ENCODE measurements at regions not wholly inside any gene's neighbourhood (a gene's known extent, or its start where the extent isn't known, plus 50 kb on each side); places are given as distances from the start of the nearest gene placed in this dataset.
"Not testable (repeated sequence)": the region's sequence is repeated elsewhere in the genome, so short reads cannot be mapped to it uniquely, and the experiment has no call there.

GRCh38 chr3:4921589-4921988 is 57.6 kb upstream of the BHLHE40 start:
- H4K8ac ChIP-seq (ENCODE audit: low read depth in 2 of 2, low read length in 2 of 2); POLR2A ChIA-PET (ENCODE audit: unreplicated experiment); H2BK15ac ChIP-seq (ENCODE audit: low read depth, low read length); H3K56ac ChIP-seq (ENCODE audit: extremely low read depth, insufficient read depth, low read length); H3K9me3 ChIP-seq (ENCODE audit: control insufficient read depth, insufficient read depth, low read length); H3K4me1 ChIP-seq (ENCODE audit: control insufficient read depth, insufficient read depth, low read length); H3K9ac ChIP-seq (ENCODE audit: low read depth, low read length); H4K91ac ChIP-seq (ENCODE audit: insufficient read depth, low read depth, low read length); H2BK5ac ChIP-seq (ENCODE audit: low read depth, low read length, poor library complexity, severe bottlenecking); H3K14ac ChIP-seq (replicated peaks; ENCODE audit: low read depth, low read length); H2AK9ac ChIP-seq (replicated peaks; ENCODE audit: low read depth, low read length, poor library complexity); H3K4me2 ChIP-seq (ENCODE audit: low read depth, low read length); H3K27ac ChIP-seq (ENCODE audit: insufficient read depth, low read length); H2AK5ac ChIP-seq (ENCODE audit: low read depth, low read length); H3K9me1 ChIP-seq (ENCODE audit: insufficient read depth, low read length); H2AFZ ChIP-seq (replicated peaks; ENCODE audit: low read length, poor library complexity); ATAC-seq (ENCODE audit: low read depth); in situ Hi-C loops (cut with MboI; ENCODE audit: low sequenced_read_pairs); BruUV-seq (replicated peaks); H3K18ac ChIP-seq (ENCODE audit: low read depth, low read length); dilution Hi-C loops (cut with HindIII; ENCODE audit: low sequenced_read_pairs, unreplicated experiment); H3K23ac ChIP-seq (ENCODE audit: low read depth, low read length); H2BK20ac ChIP-seq (ENCODE audit: low read depth, low read length); CTCF ChIA-PET; H4K20me1 ChIP-seq (ENCODE audit: insufficient read depth, low read length); H3K79me1 ChIP-seq (ENCODE audit: low read depth in 1 of 2, low read length in 2 of 2); DNase-seq; H3K4me3 ChIP-seq (ENCODE audit: insufficient read depth, low read depth, low read length); H4K5ac ChIP-seq (ENCODE audit: low read depth, low read length); H3K36me3 ChIP-seq (ENCODE audit: control insufficient read depth, insufficient read depth, low read length); H2BK120ac ChIP-seq (ENCODE audit: low read depth, low read length); H3K4ac ChIP-seq (ENCODE audit: low read depth, low read length); intact Hi-C loops (cut with micrococcal nuclease); H3K27me3 ChIP-seq (ENCODE audit: control insufficient read depth, insufficient read depth, low read length): not testable (repeated sequence)
- WGBS, 2 experiments (ENCODE audit: extremely low coverage in 2 of 2, insufficient read length in 1 of 2): no CpG with 5 or more reads among the region's 2 CpGs

All from IMR-90 (cell line).